Liver (tissue), 8 donors: ENCODE measurements at regions not wholly inside any gene's neighbourhood (a gene's known extent, or its start where the extent isn't known, plus 50 kb on each side); places are given as distances from the start of the nearest gene placed in this dataset.

Experiments used
- DNase-seq: peaks from one replicate; pipeline ENCODE4 v3.0.0-alpha.2; 2017; ENCODE audit warnings: low spot score
- H3K27ac ChIP-seq, 2 donors: one replicate each; pipeline ENCODE4 v1.7.0; 2013; ENCODE audit warnings: inconsistent platforms in 2 of 2, low read length in 2 of 2, control low read depth in 1 of 2, low read depth in 1 of 2, mild to moderate bottlenecking in 1 of 2
- H3K27me3 ChIP-seq, 4 donors: one replicate each; pipeline versions ENCODE4 v1.6.1 to v1.7.0; 2013; ENCODE audit warnings: low read length in 3 of 4, inconsistent platforms in 1 of 4, mild to moderate bottlenecking in 1 of 4, moderate library complexity in 1 of 4; ENCODE audit not compliant: control insufficient read depth in 4 of 4, insufficient read depth in 4 of 4
- H3K36me3 ChIP-seq, 4 donors: one replicate each; pipeline versions ENCODE4 v1.6.1 to v1.7.0; 2013; ENCODE audit warnings: low read length in 3 of 4, mild to moderate bottlenecking in 3 of 4, low read depth in 1 of 4, moderate library complexity in 1 of 4; ENCODE audit not compliant: control insufficient read depth in 4 of 4, insufficient read depth in 3 of 4
- H3K4me1 ChIP-seq, 4 donors: one replicate each; pipeline versions ENCODE4 v1.6.1 to v1.7.0; 2013; ENCODE audit warnings: low read length in 3 of 4, mild to moderate bottlenecking in 3 of 4, moderate library complexity in 1 of 4; ENCODE audit not compliant: control insufficient read depth in 4 of 4, insufficient read depth in 4 of 4
- H3K4me3 ChIP-seq, 3 donors: one replicate each; pipeline versions ENCODE4 v1.6.1 to v1.7.0; 2013; ENCODE audit warnings: low read length in 3 of 3, control low read depth in 1 of 3, low read depth in 1 of 3, mild to moderate bottlenecking in 1 of 3
- H3K9ac ChIP-seq, 2 donors: one replicate each; pipeline ENCODE4 v1.7.0; 2013; ENCODE audit warnings: low read length in 2 of 2, mild to moderate bottlenecking in 2 of 2, moderate library complexity in 2 of 2, control low read depth in 1 of 2, low read depth in 1 of 2
- H3K9me3 ChIP-seq, 4 donors: one replicate each; pipeline versions ENCODE4 v1.6.1 to v1.7.0; 2013; ENCODE audit warnings: low read length in 3 of 4; ENCODE audit not compliant: control insufficient read depth in 4 of 4
- CTCF ChIP-seq: fragments of 150-350 bp; IDR thresholded peaks from 2 replicates; pipeline ENCODE4 v1.5.1; 2017; ENCODE audit warnings: improper control_type of control experiment, low read depth, low read length; ENCODE audit not compliant: missing input control
- EGR1 ChIP-seq, 2 donors: IDR thresholded peaks; 2 replicates each; pipeline ENCODE4 v1.6.1; 2016 to 2018; ENCODE audit warnings: antibody characterized with exemption in 2 of 2, low read depth in 2 of 2
- FOXA1 ChIP-seq: IDR thresholded peaks from 2 replicates; pipeline ENCODE4 v1.6.1; 2016; ENCODE audit warnings: antibody characterized with exemption
- FOXA2 ChIP-seq: IDR thresholded peaks from 2 replicates; pipeline ENCODE4 v1.6.1; 2016; ENCODE audit warnings: antibody characterized with exemption
- GABPA ChIP-seq, 2 donors: IDR thresholded peaks in 1 of 2; conservative IDR thresholded peaks in 1 of 2; 2 replicates each; pipeline ENCODE4 v1.6.1; 2016; ENCODE audit warnings: antibody characterized with exemption in 2 of 2, mild to moderate bottlenecking in 1 of 2, moderate library complexity in 1 of 2
- HNF4A ChIP-seq, 2 donors: conservative IDR thresholded peaks; 2 replicates each; pipeline ENCODE4 v1.6.1; 2016; ENCODE audit warnings: antibody characterized with exemption in 2 of 2, mild to moderate bottlenecking in 2 of 2
- HNF4G ChIP-seq: IDR thresholded peaks from 2 replicates; pipeline ENCODE4 v1.6.1; 2016; ENCODE audit warnings: antibody characterized with exemption
- JUND ChIP-seq, 2 donors: IDR thresholded peaks; 2 replicates each; pipeline ENCODE4 v1.6.1; 2016; ENCODE audit warnings: antibody characterized with exemption in 2 of 2
- NR2F2 ChIP-seq: IDR thresholded peaks from 2 replicates; pipeline ENCODE4 v1.6.1; 2016; ENCODE audit warnings: antibody characterized with exemption
- RAD21 ChIP-seq, 2 donors: IDR thresholded peaks; 2 replicates each; pipeline ENCODE4 v1.6.1; 2016; ENCODE audit warnings: antibody characterized with exemption in 2 of 2, mild to moderate bottlenecking in 2 of 2
- REST ChIP-seq: IDR thresholded peaks from 2 replicates; pipeline ENCODE4 v1.6.1; 2016; ENCODE audit warnings: antibody characterized with exemption, mild to moderate bottlenecking
- RXRA ChIP-seq, 2 donors: IDR thresholded peaks; 2 replicates each; pipeline ENCODE4 v1.6.1; 2017 to 2018; ENCODE audit warnings: antibody characterized with exemption in 2 of 2, mild to moderate bottlenecking in 1 of 2
- SP1 ChIP-seq: IDR thresholded peaks from 2 replicates; pipeline ENCODE4 v1.6.1; 2018; ENCODE audit warnings: antibody characterized with exemption, mild to moderate bottlenecking
- TAF1 ChIP-seq: conservative IDR thresholded peaks from 2 replicates; pipeline ENCODE4 v1.6.1; 2016; ENCODE audit warnings: antibody characterized with exemption, mild to moderate bottlenecking
- YY1 ChIP-seq: IDR thresholded peaks from 2 replicates; pipeline ENCODE4 v1.6.1; 2016; ENCODE audit warnings: antibody characterized with exemption, mild to moderate bottlenecking
- WGBS: extraction: QIAGEN DNeasy Blood & Tissue Kit; methylation state at CpG from one replicate; pipeline ENCODE4 v1.1.7; 2013; 5-methylcytosine and 5-hydroxymethylcytosine counted together
- TF ChIP-seq, protein P1 (sequence below): IDR thresholded peaks from 2 replicates; pipeline ENCODE4 v1.6.1; 2016; ENCODE audit warnings: antibody characterized with exemption
- TF ChIP-seq, protein P2 (sequence below): IDR thresholded peaks from 2 replicates; pipeline ENCODE4 v1.6.1; 2016; ENCODE audit warnings: antibody characterized with exemption
- TF ChIP-seq, protein P3 (sequence below): IDR thresholded peaks from 2 replicates; pipeline ENCODE4 v1.6.1; 2016; ENCODE audit warnings: antibody characterized with exemption
- donor health status: healthy.
- donor health status: healthy.
- donor health status: healthy.
- donor health status: healthy.
- donor health status: healthy.

GRCh38 chr5:133817456-133817855 lies 151.0 kb downstream of the C5orf15 start:
- Histone ChIP-seq H3K27ac (no peak overlapping the region), H3K4me1 (peaks cover 0 to 9% (median 4%) of the 10 kb centered on the region in 4 donors), H3K4me3 (no peak overlapping the region), H3K9ac (no peak overlapping the region), H3K27me3 (no peaks in the 10 kb centered on the region), H3K36me3 (no peaks in the 10 kb centered on the region), H3K9me3 (no peaks in the 10 kb centered on the region)
- WGBS, result 89% methylated on average over 2 of the region's 2 CpGs
- TF ChIP-seq, protein P1, sequence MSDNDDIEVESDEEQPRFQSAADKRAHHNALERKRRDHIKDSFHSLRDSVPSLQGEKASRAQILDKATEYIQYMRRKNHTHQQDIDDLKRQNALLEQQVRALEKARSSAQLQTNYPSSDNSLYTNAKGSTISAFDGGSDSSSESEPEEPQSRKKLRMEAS, result no peak
- TF ChIP-seq TAF1, result no peak
- no peak for TF ChIP-seq CTCF
- no peak for TF ChIP-seq RXRA (IDR thresholded peaks at IDR 0.05)
- TF ChIP-seq GABPA (IDR thresholded peaks at IDR 0.05 in 1 of 2, conservative IDR thresholded peaks at IDR 0.05 in 1 of 2), result no peak
- no peak for TF ChIP-seq FOXA2
- TF ChIP-seq EGR1 (IDR thresholded peaks at IDR 0.05; ENCODE audit: low read depth in 2 of 2), result no peak
- no peak for TF ChIP-seq REST
- TF ChIP-seq HNF4G, result no peak
- TF ChIP-seq, protein P2, sequence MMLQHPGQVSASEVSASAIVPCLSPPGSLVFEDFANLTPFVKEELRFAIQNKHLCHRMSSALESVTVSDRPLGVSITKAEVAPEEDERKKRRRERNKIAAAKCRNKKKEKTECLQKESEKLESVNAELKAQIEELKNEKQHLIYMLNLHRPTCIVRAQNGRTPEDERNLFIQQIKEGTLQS, result no peak
- TF ChIP-seq JUND (IDR thresholded peaks at IDR 0.05), result no peak
- TF ChIP-seq RAD21 (IDR thresholded peaks at IDR 0.05), result no peak
- TF ChIP-seq, protein P3, sequence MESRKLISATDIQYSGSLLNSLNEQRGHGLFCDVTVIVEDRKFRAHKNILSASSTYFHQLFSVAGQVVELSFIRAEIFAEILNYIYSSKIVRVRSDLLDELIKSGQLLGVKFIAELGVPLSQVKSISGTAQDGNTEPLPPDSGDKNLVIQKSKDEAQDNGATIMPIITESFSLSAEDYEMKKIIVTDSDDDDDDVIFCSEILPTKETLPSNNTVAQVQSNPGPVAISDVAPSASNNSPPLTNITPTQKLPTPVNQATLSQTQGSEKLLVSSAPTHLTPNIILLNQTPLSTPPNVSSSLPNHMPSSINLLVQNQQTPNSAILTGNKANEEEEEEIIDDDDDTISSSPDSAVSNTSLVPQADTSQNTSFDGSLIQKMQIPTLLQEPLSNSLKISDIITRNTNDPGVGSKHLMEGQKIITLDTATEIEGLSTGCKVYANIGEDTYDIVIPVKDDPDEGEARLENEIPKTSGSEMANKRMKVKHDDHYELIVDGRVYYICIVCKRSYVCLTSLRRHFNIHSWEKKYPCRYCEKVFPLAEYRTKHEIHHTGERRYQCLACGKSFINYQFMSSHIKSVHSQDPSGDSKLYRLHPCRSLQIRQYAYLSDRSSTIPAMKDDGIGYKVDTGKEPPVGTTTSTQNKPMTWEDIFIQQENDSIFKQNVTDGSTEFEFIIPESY, result no peak
- TF ChIP-seq HNF4A (conservative IDR thresholded peaks at IDR 0.05), result no peak
- no peak for TF ChIP-seq FOXA1
- no peak for TF ChIP-seq YY1
- no peak for DNase-seq

DNA sequence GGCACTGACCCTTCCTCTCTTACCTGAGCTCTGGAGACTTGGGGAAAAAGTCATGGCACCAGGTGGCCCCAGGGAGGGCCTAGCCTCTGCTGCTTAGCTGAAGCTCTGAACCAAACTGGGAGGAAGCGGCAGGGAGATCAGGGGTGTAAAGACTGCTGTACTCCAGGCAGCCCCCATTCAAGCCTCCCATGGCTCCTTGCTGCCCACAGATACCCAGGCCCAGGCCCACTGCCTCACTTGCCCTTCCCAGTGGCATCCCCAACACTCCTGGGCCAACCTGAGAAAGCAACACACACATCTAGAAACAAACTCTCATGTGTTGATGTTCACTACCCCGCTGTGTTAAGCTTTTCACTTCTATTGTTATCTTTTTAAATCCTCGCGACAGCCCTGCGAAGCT lies 151.6 kb downstream of the C5orf15 start:
- WGBS, result 91% methylated on average over 5 of the region's 5 CpGs
- no peak for TF ChIP-seq RAD21 (IDR thresholded peaks at IDR 0.05)
- TF ChIP-seq JUND (IDR thresholded peaks at IDR 0.05), result no peak
- no peak for TF ChIP-seq CTCF
- TF ChIP-seq NR2F2, result no peak
- no peak for TF ChIP-seq HNF4G
- no peak for TF ChIP-seq TAF1
- TF ChIP-seq HNF4A (conservative IDR thresholded peaks at IDR 0.05), result no peak
- TF ChIP-seq FOXA2, result no peak
- no peak for TF ChIP-seq GABPA (IDR thresholded peaks at IDR 0.05 in 1 of 2, conservative IDR thresholded peaks at IDR 0.05 in 1 of 2)
- no peak for TF ChIP-seq EGR1 (IDR thresholded peaks at IDR 0.05; ENCODE audit: low read depth in 2 of 2)
- TF ChIP-seq, protein P2, result no peak
- TF ChIP-seq FOXA1, result no peak
- no peak for TF ChIP-seq REST
- TF ChIP-seq SP1, result no peak
- TF ChIP-seq RXRA (IDR thresholded peaks at IDR 0.05), result no peak

More for the DNA sequence above, 151.6 kb downstream of the C5orf15 start:
- Histone ChIP-seq H3K9ac (no peak overlapping the region), H3K36me3 (no peaks in the 10 kb centered on the region), H3K9me3 (no peaks in the 10 kb centered on the region), H3K4me3 (no peak overlapping the region), H3K27me3 (no peaks in the 10 kb centered on the region), H3K27ac (no peak overlapping the region), H3K4me1 (peaks cover 0 to 9% (median 4%) of the 10 kb centered on the region in 4 donors)
- no peak for DNase-seq
